Activated naive CD4-positive, alpha-beta T cell (primary cell): ENCODE measurements at regions not wholly inside any gene's neighbourhood (a gene's known extent, or its start where the extent isn't known, plus 50 kb on each side); places are given as distances from the start of the nearest gene placed in this dataset.

Experiments used
- DNase-seq, 4 experiments: peaks; one replicate each; lab custom pipeline; 2025; lab: John Stamatoyannopoulos, UW

DNA sequence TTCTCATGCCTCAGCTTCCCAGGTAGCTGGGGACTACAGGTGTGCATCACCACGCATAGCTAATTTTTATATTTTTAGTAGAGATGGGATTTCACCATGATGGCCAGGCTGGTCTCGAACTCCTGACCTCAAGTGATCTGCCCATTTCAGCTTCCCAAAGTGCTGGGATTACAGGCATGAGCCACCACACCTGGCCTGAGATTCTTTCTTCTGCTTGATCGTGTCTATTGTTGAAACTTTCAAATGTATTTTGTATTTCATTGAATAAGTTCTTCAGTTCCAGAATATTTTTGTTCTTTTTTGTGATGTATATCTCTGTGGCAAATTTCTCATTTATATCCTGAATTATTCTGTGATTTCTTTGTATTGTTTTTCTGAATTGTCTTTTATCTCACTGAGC, 1063.3 kb upstream of the WWC1 start:
- DNase-seq, result no peak

- DNase-seq, result no peak
Observed at GRCh38 chr5:167229751-167230150, 1061.7 kb upstream of the WWC1 start.

- no peak for DNase-seq
Observed at GRCh38 chr5:167230414-167230813, 1061.0 kb upstream of the WWC1 start.

GRCh38 chr5:167232675-167233311, 1058.7 kb upstream of the WWC1 start:
- DNase-seq, result no peak

DNA sequence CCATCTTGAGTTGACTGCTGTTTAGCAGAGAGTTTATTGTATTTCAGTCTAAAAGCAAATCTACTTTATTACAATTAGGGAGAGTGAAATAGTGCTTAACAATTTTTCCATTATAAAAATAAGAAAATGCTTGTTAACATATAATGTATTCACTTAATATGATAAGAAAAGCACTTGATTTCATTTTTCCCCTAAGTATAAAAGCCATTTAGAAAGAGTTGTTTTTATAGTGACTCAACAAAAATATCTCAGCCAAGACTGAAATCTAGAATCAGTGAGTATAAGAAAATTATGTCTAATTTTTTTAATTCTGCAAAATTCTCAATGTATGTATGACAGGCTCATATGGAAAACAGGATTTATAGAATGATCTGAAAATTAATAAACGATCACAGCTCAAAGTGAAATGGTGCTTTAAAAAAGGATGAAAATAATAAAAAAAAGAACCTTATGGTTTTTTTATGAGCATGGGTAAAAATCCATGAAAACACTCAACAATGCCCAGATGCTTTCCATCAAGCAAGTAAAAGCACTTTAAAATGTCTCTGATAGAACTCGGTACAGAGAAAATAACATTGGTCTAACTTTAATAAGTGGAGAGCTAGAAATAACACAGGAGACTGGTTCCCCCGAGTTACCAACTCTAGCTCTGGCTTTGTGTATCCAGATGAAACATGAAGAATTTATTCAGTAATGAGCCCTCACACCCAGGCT, 1057.8 kb upstream of the WWC1 start:
- no peak for DNase-seq

- no peak for DNase-seq
Observed at GRCh38 chr5:167241436-167242067, 1049.9 kb upstream of the WWC1 start.

DNA sequence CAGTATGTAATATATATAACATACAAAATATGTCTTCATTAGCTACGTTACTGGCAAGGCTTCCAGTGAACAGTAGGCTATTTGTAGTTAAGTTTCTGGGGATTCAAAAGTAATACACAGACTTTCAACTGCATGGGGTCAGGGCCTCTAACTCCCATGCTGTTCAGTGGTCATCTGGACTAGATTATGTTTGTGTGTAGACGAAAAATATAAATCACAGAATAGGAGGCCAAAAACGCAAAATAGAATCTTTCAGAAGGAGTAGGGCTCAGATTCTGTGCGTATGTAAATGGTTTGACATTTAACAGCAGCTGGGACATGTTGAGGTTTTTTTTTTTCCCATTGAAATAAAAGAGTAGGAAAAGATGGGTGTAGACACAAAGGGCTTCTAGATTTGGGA, 1048.7 kb upstream of the WWC1 start:
- no peak for DNase-seq

DNA sequence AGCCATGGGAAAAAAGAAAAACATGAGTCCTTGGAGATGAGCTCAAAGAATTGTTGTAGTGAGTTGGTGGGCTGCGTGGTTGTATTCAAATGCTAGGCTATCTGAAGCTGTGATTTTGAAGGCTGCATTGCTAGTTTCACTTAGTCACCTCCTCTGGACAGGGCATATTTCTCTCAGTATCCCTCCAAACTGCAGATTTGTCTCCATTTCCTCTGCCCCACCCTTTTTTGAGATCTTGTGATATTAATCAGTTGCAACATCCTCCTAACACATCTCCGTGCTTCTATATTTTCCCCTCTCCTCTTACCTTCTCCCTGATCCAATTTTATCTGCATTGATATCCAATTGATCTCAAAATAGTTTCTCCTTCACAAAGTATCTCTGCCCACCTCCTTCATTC, 1048.0 kb upstream of the WWC1 start:
- DNase-seq, result no peak

GRCh38 chr5:167244583-167244982, 1046.9 kb upstream of the WWC1 start:
- DNase-seq, result no peak

GRCh38 chr5:167245868-167246267, 1045.6 kb upstream of the WWC1 start:
- no peak for DNase-seq

DNA sequence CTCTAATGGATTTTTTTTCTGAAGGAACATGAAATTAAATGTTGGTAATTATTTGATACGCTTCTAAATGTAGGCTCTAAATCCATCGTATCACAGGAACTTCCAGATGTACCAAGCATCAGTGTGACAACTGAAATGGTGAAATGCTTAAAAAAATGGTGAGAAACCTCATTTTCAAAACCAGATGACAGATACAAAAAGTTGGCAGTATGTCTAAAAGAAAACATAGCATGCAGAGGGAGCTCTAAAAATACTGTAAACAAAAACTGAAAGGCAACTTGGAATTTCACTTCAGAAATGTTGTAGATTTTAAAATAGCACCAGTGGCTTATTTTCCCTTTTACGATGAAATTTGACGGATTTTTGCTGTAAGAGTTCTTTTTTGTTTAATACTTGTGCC, 1043.6 kb upstream of the WWC1 start:
- no peak for DNase-seq

DNA sequence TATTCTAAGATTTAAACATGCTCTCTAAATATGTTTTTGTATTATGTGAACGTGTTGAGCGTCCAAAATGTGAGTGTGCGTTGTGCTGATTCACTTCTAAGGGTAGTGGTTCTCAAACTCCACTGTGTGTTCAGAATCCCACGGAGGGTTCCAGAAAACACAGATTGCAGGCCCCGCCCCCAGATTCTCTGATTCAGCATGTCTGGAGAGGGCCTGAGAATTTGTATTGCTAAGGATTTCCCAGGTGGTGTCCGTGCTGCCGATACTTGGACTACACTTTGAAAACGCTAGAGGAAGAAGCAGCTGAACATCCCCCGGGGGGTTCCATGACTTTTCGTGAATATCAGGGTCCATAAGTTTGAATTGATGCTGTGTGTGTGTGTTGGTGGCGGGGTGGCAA, 1043.2 kb upstream of the WWC1 start:
- no peak for DNase-seq

DNA sequence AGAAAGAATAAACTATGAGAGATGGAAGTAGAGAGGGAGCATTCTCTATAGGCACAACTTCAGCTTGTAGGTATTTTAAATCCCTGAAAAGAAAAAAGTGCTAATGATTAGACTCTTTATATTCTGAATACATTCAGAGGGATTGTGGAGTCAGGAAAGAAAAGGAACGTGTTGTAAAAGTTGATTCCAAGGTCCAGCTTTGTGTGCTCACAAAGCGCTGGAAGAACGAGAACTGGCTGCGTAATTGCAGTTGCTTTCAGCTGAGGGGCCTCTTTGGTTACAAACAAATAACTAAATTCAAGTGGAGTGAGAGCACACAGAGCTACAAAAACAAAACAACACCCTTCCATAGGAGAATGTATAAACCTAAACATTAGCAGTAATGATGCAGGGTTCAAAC, 1040.4 kb upstream of the WWC1 start:
- DNase-seq, result no peak

DNA sequence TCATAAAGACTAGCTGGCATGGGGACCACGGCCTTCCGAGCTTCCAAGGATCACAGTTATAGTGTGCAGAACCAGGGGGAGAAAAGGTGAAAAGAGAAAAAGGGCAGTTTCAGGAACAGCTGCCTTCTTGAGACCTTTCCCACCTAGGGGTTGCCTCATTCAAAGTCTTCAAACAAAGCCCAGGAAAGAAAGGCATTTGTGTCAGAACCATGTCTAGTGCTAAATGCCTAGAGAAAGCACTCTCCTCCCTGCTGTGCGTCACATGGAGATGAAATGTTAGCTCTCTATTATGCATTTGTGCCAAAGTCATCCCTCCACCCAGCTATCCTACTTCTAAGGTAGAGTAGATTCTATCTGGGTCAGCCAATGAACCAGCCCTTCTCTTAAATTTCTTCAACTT, 1037.3 kb upstream of the WWC1 start:
- DNase-seq, result no peak

DNA sequence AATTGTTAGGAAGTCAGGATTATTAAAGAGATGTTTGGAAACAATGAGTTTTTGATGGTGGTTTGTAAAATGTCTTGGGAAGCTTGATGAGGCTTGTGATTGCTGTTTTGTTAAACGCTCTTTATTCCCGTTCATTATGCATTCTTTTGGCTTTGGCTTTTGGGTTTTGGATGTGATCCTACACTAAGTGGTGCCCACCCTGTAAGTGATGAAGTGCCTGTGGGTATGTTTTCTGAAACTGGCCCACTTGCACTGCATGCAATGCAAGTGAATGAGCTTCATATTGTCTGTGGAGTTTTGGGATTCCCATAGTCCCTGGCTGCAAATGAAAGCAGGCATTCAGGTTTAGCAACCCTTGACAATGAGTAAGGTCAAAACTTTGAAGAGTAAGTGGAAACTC, 1035.5 kb upstream of the WWC1 start:
- no peak for DNase-seq

- no peak for DNase-seq
Observed at GRCh38 chr5:167259806-167260205, 1031.6 kb upstream of the WWC1 start.

DNA sequence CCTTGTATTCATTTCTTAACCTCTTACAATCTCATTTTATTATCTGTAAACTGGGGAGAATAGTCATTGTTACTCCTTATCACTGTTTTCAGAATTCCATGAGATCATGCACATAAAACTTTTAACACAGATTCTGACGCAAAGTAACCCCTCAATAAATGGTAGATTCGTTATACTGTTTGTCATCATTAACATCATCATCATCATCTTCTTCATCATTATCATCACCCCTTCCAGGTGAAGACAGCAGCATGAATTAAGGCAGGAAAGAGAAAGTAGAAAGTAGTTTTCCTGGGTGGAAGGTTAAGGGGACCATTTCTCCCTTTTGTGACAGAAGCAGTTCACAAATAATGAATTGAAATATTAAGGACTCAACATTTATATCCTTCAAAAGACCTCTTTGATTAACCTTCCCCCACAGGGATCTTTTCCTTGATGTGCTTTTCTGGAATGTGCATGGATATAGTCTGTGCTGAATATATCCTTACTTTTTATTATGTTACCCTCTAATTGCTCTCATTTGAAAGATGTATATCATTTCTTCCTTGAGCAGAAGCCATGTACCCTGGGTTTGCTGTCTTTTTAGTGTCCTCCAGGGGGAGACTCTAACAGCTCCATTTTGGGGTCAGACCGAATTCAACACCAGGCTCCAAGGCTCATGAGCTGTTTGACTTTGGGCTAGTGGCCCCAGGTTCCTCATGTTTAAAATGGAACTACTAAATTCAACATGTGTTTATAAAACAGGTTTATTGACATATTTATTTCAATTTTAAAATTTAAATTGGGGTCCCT, 1029.9 kb upstream of the WWC1 start:
- no peak for DNase-seq

DNA sequence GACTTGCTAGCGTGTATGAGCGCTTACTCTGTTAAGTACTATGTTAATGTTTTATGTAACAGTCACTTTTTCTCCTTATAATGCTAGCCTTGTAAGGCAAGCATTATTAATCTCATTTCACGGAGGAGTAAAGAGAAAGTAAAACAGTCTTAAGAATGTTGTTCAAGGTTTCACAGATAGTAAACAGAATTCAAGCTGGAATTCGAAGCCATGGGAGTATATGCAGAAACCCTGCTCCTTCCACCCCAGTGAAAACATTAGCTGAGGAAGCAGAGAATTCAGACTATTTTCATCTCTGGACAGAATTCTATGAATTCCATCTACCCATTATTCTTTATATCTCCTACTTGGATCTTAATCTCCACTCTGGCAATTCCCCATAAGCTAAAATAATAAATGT, 1028.3 kb upstream of the WWC1 start:
- no peak for DNase-seq

DNA sequence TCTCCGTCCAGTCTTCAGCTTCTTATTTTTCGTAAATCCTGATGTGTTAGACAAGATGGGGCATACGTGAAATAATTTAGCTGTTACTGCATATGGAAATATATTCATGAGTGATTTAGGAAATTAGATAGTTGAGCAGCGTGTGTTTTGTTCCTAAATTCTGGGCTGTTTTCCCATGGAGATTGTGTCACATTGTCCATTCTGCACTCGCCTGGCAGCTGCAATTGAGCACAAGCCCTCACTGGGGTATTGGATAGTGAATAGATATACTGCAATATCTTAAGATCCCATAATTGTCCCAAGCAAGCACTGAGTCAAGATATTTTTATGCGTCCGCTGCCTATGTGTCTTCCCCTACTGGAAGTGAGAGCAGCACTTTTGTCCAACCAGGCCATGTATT, 1027.1 kb upstream of the WWC1 start:
- DNase-seq, result no peak

- no peak for DNase-seq
Observed at GRCh38 chr5:167268337-167268736, 1023.1 kb upstream of the WWC1 start.

DNA sequence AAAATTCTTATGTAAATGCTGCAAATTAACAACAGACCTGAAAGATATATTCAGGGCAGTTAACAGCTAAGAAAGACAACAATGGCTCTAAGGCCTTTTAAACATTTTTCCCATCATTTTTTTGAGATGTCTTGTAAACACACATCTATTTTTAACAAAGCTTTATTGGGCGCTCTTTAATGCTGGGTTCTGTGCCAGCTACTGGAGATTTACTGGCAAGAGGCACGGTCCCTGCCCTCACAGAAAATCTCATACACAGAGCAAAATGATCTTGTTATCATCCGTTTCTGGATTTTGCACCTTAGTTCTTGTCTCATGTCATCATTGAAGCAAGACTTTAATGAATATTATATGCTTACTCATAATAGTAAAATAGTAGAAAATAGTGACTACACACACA, 1022.3 kb upstream of the WWC1 start:
- DNase-seq, result no peak

GRCh38 chr5:167271081-167271480, 1020.4 kb upstream of the WWC1 start:
- DNase-seq, result no peak

DNA sequence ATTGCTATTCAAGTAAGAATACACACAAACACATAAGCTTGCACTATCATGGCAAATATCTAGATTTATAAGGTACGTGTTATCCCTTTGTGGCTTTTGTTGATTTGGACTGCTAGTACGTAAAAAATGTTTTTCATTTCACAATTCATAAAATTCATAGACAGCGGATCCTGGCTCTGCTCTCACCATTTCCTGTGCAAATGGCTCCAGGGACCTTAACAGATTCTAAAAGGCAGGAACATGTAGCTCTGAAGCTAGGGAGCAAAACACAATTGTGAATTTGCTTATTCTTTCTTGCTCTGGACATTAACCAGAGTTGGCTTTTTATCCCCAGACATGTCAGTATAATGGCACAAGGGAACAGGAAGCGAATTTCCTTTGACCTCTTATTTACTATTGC, 1019.9 kb upstream of the WWC1 start:
- no peak for DNase-seq
